ENCODE measurements at regions not wholly inside any gene's neighbourhood (a gene's known extent, or its start where the extent isn't known, plus 50 kb on each side); places are given as distances from the start of the nearest gene placed in this dataset.
A peak's percentile ranks its signal among the peaks of the same experiment; 100 is the strongest.

DNA sequence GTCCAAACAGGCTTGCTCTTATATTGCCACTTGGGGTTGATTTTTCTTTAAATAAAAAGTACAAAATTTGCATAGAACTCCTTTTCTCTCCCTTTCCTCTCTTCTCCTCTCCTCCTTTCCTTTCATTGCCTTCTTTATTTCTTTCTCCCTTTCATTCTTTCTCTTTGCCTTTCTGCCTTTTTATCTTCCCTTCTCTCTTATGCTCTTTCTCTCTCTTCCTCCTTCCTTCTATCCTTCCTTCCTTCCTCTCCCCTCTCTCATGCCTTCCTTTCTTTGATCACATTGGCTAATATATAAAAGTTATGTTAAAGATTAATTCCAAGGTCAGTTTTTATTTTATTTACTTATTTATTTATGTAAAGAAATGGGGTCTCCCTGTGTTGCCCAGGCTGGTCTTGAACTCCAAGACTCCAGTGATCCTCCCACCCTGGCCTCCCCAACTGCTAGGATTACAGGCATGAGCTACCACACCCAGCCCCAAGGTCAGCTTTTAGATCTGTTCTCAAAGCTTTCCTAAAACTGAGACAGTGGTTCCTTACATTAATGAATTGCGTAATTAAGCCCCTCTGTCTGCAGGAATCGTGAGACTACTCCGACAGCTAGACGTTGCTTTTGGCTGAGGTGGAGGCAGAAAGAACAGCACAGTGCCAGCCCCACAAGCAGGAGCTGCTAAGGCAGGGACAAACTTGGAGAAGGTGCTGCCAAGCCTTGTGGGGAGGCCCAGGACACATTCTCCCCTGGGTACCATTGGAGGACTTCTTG, 361.9 kb downstream of the SIPA1L2 start:
- ATAC-seq = no peak
- no peak for DNase-seq
- H3K9me3 Mint-ChIP-seq = no peaks in the 10 kb centered on the region
- H3K27ac Mint-ChIP-seq = no peak overlapping the region
- H3K27me3 Mint-ChIP-seq = peaks cover 3 to 15% (median 10%) of the 10 kb centered on the region in 5 donors
- POLR2A ChIA-PET = no interaction called here
- H3K4me1 Mint-ChIP-seq = no peaks in the 10 kb centered on the region
- no peaks in the 10 kb centered on the region for H3K36me3 Mint-ChIP-seq
- H3K4me3 Mint-ChIP-seq = no peak overlapping the region

DNA sequence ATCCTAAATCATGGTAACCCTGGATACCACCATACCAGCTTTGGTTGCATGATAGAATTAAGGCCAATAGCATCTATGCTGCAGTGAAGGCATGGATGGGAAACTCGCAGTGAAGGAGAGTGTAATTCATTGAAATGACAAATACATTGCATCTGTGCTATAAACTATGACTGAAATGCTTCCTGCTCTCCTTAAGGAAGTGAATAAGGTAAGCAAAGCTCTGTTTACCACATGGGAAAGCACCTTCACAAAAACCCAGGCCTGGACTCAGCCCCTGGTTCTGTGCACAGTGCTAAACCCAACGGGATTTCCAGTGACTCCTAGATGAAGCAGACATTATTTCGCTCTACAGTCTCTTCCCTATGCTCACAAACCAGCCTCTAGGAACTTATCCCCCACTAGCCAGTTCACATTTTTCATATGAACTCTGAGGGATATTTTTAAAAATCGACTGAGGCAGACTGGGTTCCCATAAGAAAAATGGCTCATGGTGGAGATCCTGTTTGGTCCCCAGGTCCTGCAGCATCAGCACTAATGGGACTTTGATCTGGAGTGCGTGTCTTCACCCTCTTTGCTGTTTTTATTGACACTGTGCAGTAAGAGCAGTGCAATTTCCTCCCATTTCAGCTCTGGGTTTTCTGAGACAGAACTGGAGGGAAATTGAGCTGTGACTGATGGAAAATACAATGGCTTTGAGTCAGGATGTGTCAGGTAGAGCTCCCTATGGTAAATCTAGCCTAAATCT, 362.7 kb downstream of the SIPA1L2 start:
- no peaks in the 10 kb centered on the region for H3K36me3 Mint-ChIP-seq
- ATAC-seq (no peak), DNase-seq (no peak)
- no peaks in the 10 kb centered on the region for H3K9me3 Mint-ChIP-seq
- no peak overlapping the region for H3K27ac Mint-ChIP-seq
- H3K27me3 Mint-ChIP-seq = peaks cover under 1 to 13% (median 6%) of the 10 kb centered on the region in 5 donors
- H3K4me1 Mint-ChIP-seq = no peaks in the 10 kb centered on the region
- no peak overlapping the region for H3K4me3 Mint-ChIP-seq
- POLR2A ChIA-PET = no interaction called here

DNA sequence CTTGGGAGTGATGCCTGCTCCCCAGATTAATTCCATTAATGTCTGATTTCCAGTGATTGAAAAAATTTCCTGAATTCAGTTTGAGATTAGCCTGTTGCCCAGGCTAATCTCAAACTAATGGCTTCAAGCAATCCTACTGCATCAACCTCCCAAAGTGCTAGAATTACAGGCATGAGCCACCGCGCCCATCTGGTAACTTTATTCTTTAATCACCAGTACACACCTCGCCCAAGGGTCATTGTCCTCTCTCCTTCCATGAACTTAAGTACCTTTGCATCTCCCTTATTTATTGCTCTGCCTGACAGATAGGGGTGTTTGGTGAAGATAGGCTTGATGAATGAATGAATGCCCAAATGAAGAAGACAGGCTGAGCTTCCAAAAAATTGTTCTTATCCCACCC, 366.5 kb downstream of the SIPA1L2 start:
- Mint-ChIP-seq H3K27ac (no peak overlapping the region), H3K4me1 (no peaks in the 10 kb centered on the region), H3K4me3 (no peak overlapping the region), H3K9me3 (no peaks in the 10 kb centered on the region), H3K36me3 (no peaks in the 10 kb centered on the region), H3K27me3 (peaks cover 4 to 29% (median 19%) of the 10 kb centered on the region in 5 donors)
- no peak for ATAC-seq
- POLR2A ChIA-PET = no interaction called here
- no peak for DNase-seq

DNA sequence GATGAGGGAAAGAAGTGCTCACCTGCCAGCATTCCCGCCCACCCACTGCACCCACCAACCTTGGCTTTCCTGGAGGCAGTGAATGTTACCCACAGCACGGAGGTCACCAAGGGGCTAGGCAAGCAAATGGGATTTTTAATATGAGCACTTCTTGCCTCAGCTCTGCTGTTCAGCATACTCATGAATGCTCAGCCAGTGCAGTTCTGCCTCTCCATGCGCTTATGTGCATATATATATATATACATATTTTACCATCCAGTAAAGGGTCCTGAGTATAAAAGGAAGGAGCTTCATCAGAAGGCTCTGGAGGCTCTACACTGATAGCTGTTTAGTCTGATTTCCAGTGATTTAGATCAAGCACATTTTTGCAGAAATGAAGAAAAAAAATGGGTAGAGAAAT, 366.9 kb downstream of the SIPA1L2 start:
- peaks cover 7 to 34% (median 23%) of the 10 kb centered on the region in 5 donors for H3K27me3 Mint-ChIP-seq
- ATAC-seq (no peak), DNase-seq (no peak)
- H3K27ac Mint-ChIP-seq = no peak overlapping the region
- no peak overlapping the region for H3K4me3 Mint-ChIP-seq
- H3K36me3 Mint-ChIP-seq = no peaks in the 10 kb centered on the region
- no peaks in the 10 kb centered on the region for H3K4me1 Mint-ChIP-seq
- POLR2A ChIA-PET = no interaction called here
- no peaks in the 10 kb centered on the region for H3K9me3 Mint-ChIP-seq

DNA sequence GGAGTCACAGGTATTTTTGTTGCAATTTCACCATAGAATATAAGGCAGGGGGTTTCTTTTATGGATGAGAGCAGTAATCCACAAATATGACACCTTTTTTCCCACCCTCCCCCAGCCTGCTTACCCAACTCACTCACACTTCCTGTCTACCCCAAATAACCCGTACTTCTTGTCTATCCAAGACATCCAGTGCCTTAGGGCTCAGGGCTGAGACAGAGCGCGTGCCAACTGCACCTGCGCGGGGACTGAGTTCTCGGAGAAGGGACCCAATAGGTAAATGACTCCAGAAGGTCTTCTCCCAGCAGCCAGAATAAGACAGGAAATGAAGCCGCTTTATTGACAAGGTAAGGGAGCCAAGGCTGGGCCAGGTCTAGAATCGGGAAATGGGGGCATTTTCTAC, 369.1 kb downstream of the SIPA1L2 start:
- Mint-ChIP-seq H3K4me3 (no peak overlapping the region), H3K4me1 (no peaks in the 10 kb centered on the region), H3K9me3 (no peaks in the 10 kb centered on the region), H3K27me3 (peaks cover 10 to 41% (median 25%) of the 10 kb centered on the region in 5 donors), H3K36me3 (no peaks in the 10 kb centered on the region), H3K27ac (no peak overlapping the region)
- DNase-seq (no peak), ATAC-seq (no peak)
- POLR2A ChIA-PET = no interaction called here

DNA sequence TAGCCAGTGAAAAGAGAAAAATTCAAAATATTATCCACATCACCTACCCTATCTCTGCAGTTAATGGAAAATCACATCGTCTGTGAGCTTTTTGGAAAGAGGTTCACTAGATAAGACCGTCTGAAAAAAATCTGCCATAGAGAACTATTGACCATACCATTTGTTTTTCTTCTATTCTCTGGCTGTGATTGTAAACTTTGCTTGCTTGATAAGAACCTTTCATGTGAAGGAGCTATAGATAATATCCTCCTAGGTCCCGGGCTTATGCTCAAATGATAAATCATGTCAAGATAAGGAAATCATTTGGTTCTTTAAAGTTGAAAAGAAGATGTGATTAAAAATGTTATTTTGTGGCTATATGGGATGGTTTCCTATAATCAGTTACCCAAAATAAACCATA, 369.9 kb downstream of the SIPA1L2 start:
- Mint-ChIP-seq H3K36me3 (no peaks in the 10 kb centered on the region), H3K4me1 (no peaks in the 10 kb centered on the region), H3K9me3 (no peaks in the 10 kb centered on the region), H3K27me3 (peaks cover 10 to 41% (median 25%) of the 10 kb centered on the region in 5 donors), H3K4me3 (no peak overlapping the region), H3K27ac (no peak overlapping the region)
- no peak for DNase-seq
- POLR2A ChIA-PET = no interaction called here
- ATAC-seq = no peak

DNA sequence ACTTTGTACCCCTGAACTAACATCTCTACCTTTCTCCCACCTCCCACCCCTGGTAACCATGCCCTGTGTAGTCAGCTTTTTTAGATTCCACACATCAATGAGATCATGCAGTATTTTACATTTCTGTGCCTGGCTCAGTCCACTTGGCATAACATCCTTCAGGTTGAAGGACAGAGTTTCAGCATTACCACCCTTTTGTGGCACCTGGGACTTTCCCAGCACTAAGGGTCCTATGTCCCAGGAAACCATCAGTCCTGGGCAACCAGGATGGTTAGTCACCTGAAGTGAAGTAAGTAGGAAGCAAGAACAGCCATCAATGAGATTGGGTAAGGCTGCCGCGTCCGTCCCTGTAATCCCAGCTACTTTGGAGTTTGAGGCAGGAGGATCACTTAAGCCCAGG, 370.6 kb downstream of the SIPA1L2 start:
- POLR2A ChIA-PET = no interaction called here
- H3K27ac Mint-ChIP-seq = peak overlapping the region in 1 of 10 donors; percentile 11
- DNase-seq (no peak), ATAC-seq (no peak)
- no peak overlapping the region for H3K4me3 Mint-ChIP-seq
- no peaks in the 10 kb centered on the region for H3K4me1 Mint-ChIP-seq
- H3K36me3 Mint-ChIP-seq = no peaks in the 10 kb centered on the region
- H3K27me3 Mint-ChIP-seq = peaks cover 10 to 41% (median 27%) of the 10 kb centered on the region in 5 donors
- H3K9me3 Mint-ChIP-seq = no peaks in the 10 kb centered on the region

DNA sequence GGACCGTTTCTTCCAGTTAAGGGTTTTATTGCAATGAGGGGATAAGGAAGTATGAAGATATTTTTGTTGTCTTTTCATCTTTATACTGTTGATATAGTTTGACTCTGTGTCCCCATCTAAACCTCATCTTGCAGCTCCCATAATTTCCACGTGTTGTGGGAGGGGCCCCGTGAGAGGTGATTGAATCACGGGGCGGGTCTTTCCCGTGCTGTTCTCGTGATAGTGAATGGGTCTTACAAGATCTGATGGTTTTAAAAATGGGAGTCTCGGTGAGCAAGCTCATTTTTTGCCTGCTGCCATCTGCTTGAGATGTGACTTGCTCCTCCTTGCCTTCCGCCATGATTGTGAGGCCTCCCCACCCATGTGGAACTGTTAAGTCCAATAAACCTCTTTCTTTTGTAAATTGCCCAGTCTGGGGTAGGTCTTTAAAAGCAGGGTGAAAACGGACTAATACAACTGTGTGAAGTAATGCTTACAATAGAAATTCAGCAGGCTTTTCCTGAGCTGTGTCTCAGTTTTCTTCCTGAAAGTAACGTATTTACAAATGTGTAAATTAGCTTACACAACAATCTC, 377.3 kb downstream of the SIPA1L2 start:
- ATAC-seq = no peak
- Mint-ChIP-seq H3K36me3 (peaks cover 0 to 7% (median 0%) of the 10 kb centered on the region in 3 donors), H3K4me1 (peaks cover 0 to 7% (median 2%) of the 10 kb centered on the region in 4 donors), H3K27ac (no peak overlapping the region), H3K9me3 (no peaks in the 10 kb centered on the region), H3K4me3 (no peak overlapping the region), H3K27me3 (peaks cover 21 to 50% (median 31%) of the 10 kb centered on the region in 5 donors)
- no peak for DNase-seq
- POLR2A ChIA-PET = no interaction called here

DNA sequence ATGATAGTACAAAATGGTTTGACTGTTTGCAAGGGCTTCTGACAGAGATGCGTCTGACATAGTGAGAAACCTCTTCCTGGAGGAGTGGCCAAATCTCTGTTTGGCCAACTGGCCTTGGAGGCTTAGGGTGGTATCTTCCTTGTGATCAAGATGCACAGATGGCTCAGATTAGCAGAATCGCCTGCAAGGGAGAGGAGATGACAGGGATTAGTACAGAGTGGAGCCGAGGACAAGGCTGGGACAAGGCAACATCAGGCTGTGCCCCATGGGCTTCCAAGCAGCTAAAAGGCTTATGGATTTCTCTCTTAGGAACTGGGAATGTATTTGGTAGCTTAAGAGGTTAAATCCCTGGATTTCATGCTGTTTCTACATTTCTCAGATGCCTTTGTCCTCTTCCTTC, 379.1 kb downstream of the SIPA1L2 start:
- Mint-ChIP-seq H3K4me3 (no peak overlapping the region), H3K9me3 (no peaks in the 10 kb centered on the region), H3K36me3 (peaks cover 0 to 7% (median 1%) of the 10 kb centered on the region in 3 donors), H3K27ac (no peak overlapping the region), H3K4me1 (peaks cover 0 to 7% (median 2%) of the 10 kb centered on the region in 4 donors), H3K27me3 (peaks cover 22 to 53% (median 35%) of the 10 kb centered on the region in 5 donors)
- POLR2A ChIA-PET = no interaction called here
- ATAC-seq (no peak), DNase-seq (no peak)

DNA sequence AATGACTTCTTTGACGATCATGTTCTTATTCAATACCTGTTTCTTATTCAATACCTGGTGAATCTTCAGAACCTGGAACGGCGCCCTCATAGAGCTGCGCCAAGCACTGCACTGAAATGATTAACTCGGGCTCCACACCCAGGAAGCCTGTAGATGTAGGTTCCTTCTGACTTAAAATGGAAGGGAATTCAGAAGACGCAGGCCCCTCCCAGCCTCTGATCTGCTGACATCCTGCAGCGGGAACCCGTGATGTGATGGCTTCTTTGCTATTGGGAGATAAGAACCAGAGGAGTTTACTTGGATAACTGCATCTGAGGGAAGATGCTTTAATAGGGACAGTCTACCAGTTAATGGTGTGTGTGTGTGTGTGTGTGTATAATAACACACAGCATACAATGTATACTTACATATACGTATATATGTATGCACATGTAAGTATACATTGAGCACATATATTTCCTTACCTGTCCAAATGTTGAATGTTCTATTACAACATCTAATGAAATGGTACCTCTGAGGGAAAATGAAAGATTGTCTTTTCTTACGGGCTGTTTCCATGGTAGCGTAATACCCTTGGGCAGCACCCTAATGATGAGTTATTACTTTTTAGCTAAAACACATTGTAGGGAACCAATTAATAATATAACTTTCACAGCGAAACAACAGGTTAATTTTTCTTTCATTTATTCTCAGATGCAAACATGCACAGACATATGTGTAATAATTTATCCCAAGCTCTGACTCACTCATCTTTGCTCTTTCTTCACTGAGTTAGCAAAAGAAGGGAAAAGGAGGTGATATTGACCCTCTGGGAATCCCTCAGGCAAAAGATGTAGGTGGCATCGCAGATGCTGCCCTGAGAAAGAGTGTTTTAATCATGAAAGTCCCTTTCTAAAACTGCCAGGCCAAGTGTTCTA, 379.8 kb downstream of the SIPA1L2 start:
- H3K27me3 Mint-ChIP-seq = peaks cover 22 to 60% (median 38%) of the 10 kb centered on the region in 5 donors
- H3K9me3 Mint-ChIP-seq = no peaks in the 10 kb centered on the region
- no peak overlapping the region for H3K4me3 Mint-ChIP-seq
- peaks cover 0 to 7% (median 2%) of the 10 kb centered on the region in 4 donors for H3K4me1 Mint-ChIP-seq
- ATAC-seq = no peak
- peak overlapping the region in 1 of 10 donors; percentile 6 for H3K27ac Mint-ChIP-seq
- peaks cover 0 to 7% (median 2%) of the 10 kb centered on the region in 3 donors for H3K36me3 Mint-ChIP-seq
- DNase-seq = no peak
- POLR2A ChIA-PET = no interaction called here

DNA sequence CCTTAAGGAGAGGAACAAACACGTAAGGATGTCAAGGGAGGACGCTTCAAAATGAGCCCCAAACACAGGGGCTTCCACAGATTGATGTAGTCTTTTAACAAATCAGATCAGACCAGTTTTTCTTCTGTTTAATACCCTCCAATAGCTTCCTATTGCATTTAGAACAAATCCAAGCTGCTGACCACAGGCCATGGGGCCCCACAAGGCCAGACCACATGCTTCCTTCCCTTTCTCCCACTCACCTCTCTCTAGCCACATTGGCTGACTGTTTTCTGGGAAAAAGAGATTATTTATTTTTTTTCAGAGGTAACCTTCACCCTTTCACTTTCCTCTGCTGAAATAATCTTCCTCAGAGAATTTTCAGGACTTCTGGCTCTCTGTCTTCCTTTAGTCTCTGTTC, 380.6 kb downstream of the SIPA1L2 start:
- Mint-ChIP-seq H3K9me3 (no peaks in the 10 kb centered on the region), H3K4me1 (peaks cover 0 to 7% (median 2%) of the 10 kb centered on the region in 4 donors), H3K27me3 (peaks cover 22 to 63% (median 38%) of the 10 kb centered on the region in 5 donors), H3K36me3 (peaks cover 0 to 7% (median 2%) of the 10 kb centered on the region in 3 donors), H3K4me3 (no peak overlapping the region), H3K27ac (no peak overlapping the region)
- no peak for DNase-seq
- ATAC-seq = no peak
- POLR2A ChIA-PET = no interaction called here

DNA sequence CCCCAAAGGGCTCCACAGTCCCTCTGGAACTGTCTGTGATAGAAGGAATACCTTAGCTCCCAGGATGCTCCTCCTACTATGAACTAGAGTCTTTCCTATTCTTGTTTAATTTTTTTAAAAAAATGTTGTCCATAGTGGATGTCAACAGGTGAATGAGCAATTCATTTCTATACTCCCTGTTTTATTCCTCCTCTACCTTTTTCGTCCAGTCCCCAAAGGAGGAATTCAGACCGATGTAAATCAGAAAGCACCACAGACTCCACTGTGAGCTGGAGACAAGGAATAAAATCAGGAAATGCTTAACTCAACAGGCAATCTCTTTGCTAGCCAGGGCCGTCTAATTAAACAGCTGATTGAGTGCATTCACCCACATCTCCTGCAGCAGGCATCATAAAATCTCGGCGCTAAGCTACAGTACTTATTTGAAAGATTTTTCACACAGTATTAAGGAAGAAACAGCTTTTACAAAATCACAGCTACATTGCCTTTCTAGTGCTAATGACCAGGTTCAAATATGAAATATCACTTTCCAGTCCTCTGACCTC, 381.6 kb downstream of the SIPA1L2 start:
- Mint-ChIP-seq H3K27ac (no peak overlapping the region), H3K4me3 (no peak overlapping the region), H3K36me3 (peaks cover 0 to 7% (median 2%) of the 10 kb centered on the region in 3 donors), H3K4me1 (peaks cover 0 to 7% (median 2%) of the 10 kb centered on the region in 4 donors), H3K9me3 (peaks cover 0 to 4% (median 0%) of the 10 kb centered on the region in 9 donors), H3K27me3 (peaks cover 22 to 65% (median 36%) of the 10 kb centered on the region in 5 donors)
- POLR2A ChIA-PET = no interaction called here
- DNase-seq = no peak
- no peak for ATAC-seq
